Left ventricle myocardium inferior (tissue), 1 donor: ENCODE measurements at regions not wholly inside any gene's neighbourhood (a gene's known extent, or its start where the extent isn't known, plus 50 kb on each side); places are given as distances from the start of the nearest gene placed in this dataset.
A peak's percentile ranks its signal among the peaks of the same experiment; 100 is the strongest.

Experiments used
- DNase-seq: peaks from one replicate; pipeline ENCODE4 v3.0.0-alpha.2; 2020
- H3K27ac ChIP-seq: fragments of 200-600 bp; replicated peaks from 2 replicates; pipeline ENCODE4 v1.8.0; 2021
- H3K27me3 ChIP-seq: fragments of 200-600 bp; 2 replicates; pipeline ENCODE4 v1.8.0; 2021; ENCODE audit warnings: low read depth
- H3K36me3 ChIP-seq: fragments of 200-600 bp; 2 replicates; pipeline ENCODE4 v1.8.0; 2021
- H3K4me1 ChIP-seq: fragments of 200-600 bp; 2 replicates; pipeline ENCODE4 v1.8.0; 2021
- H3K4me3 ChIP-seq: fragments of 200-600 bp; 2 replicates; pipeline ENCODE4 v1.8.0; 2021; ENCODE audit warnings: mild to moderate bottlenecking, moderate library complexity
- H3K9me3 ChIP-seq: fragments of 200-600 bp; replicated peaks from 2 replicates; pipeline ENCODE4 v1.8.0; 2021
- CTCF ChIP-seq: fragments of 200-600 bp; IDR thresholded peaks from 2 replicates; pipeline ENCODE4 v1.8.0; 2021; ENCODE audit warnings: antibody characterized with exemption, mild to moderate bottlenecking, borderline replicate concordance
- intact Hi-C: fragments of 100-400 bp; cut with micrococcal nuclease; formaldehyde crosslinking; loops from one replicate; pipeline ENCODE4 v1.11.0; 2022
- donor health status: DM: no; HTN: yes; CAD: no; lungs with severe emphysema.

GRCh38 chr14:104335611-104336010, 197.2 kb downstream of the KIF26A start:
- intact Hi-C loops: no loop called here
- Histone ChIP-seq H3K27me3 (peaks cover 59% of the 10 kb centered on the region), H3K27ac (no peak overlapping the region), H3K4me3 (no peak overlapping the region), H3K4me1 (no peaks in the 10 kb centered on the region), H3K36me3 (no peaks in the 10 kb centered on the region), H3K9me3 (peaks cover 36% of the 10 kb centered on the region)
- no peak for DNase-seq
- TF ChIP-seq CTCF: no peak

- H3K27me3 ChIP-seq: peaks cover 65% of the 10 kb centered on the region
- TF ChIP-seq CTCF: no peak
- H3K4me3 ChIP-seq: no peak overlapping the region
- intact Hi-C loops: no loop called here
- no peak for DNase-seq
- H3K36me3 ChIP-seq: no peaks in the 10 kb centered on the region
- H3K4me1 ChIP-seq: no peaks in the 10 kb centered on the region
- peaks cover 20% of the 10 kb centered on the region for H3K9me3 ChIP-seq
- no peak overlapping the region for H3K27ac ChIP-seq
Measured at GRCh38 chr14:104337351-104337750, 199.0 kb downstream of the KIF26A start.

- intact Hi-C loops: no loop called here
- Histone ChIP-seq H3K27ac (no peak overlapping the region), H3K9me3 (peaks cover 20% of the 10 kb centered on the region), H3K4me1 (no peaks in the 10 kb centered on the region), H3K27me3 (peaks cover 67% of the 10 kb centered on the region), H3K36me3 (no peaks in the 10 kb centered on the region), H3K4me3 (no peak overlapping the region)
- no peak for DNase-seq
- no peak for TF ChIP-seq CTCF
Measured at GRCh38 chr14:104339361-104339760, 201.0 kb downstream of the KIF26A start.

GRCh38 chr14:104339829-104340228, 201.4 kb downstream of the KIF26A start:
- DNase-seq: no peak
- Histone ChIP-seq H3K27ac (no peak overlapping the region), H3K4me3 (no peak overlapping the region), H3K36me3 (no peaks in the 10 kb centered on the region), H3K9me3 (peaks cover 20% of the 10 kb centered on the region), H3K4me1 (no peaks in the 10 kb centered on the region), H3K27me3 (peaks cover 67% of the 10 kb centered on the region)
- intact Hi-C loops: no loop called here
- no peak for TF ChIP-seq CTCF

GRCh38 chr14:104341532-104342434, 203.4 kb downstream of the KIF26A start:
- Histone ChIP-seq H3K27ac (no peak overlapping the region), H3K4me1 (no peaks in the 10 kb centered on the region), H3K4me3 (no peak overlapping the region), H3K36me3 (no peaks in the 10 kb centered on the region), H3K9me3 (peaks cover 20% of the 10 kb centered on the region), H3K27me3 (peaks cover 68% of the 10 kb centered on the region)
- intact Hi-C loops: no loop called here
- TF ChIP-seq CTCF: peak; percentile 58
- DNase-seq: no peak
